ENCODE measurements at regions not wholly inside any gene's neighbourhood (a gene's known extent, or its start where the extent isn't known, plus 50 kb on each side); places are given as distances from the start of the nearest gene placed in this dataset.

GRCh38 chr2:41605914-41606313, 441.9 kb upstream of the PKDCC start:
- no peak for TF ChIP-seq CTCF (conservative IDR thresholded peaks at IDR 0.05; ENCODE audit: low read depth, low read length)
- DNase-seq (ENCODE audit: low read depth), result no peak
- H3K4me3 ChIP-seq (ENCODE audit: low read length), result no peak overlapping the region

GRCh38 chr2:41610501-41611190, 437.2 kb upstream of the PKDCC start:
- TF ChIP-seq CTCF (conservative IDR thresholded peaks at IDR 0.05; ENCODE audit: low read depth, low read length), result no peak
- peak overlapping the region; percentile 16 for H3K4me3 ChIP-seq (ENCODE audit: low read length)
- peak; percentile 81 for DNase-seq (ENCODE audit: low read depth)

DNA sequence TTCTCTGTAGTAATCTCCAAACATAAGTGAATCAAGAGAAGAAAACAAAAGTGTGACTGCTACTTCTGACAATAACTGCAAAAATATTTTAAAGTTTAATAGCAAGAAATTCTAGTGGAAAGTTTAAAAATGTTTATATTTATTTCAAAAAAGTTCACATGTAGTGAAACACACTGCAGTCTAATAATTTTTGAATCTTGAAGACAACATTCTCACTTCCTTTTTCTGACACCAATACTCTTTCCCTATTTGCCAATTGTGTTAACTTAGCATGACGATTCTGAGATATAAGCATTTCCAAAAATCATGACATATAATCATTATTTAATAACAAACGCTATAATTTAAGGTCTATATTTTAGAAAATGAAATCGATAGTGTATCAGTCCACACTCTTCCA, 429.1 kb upstream of the PKDCC start:
- no peak overlapping the region for H3K4me3 ChIP-seq (ENCODE audit: low read length)
- no peak for TF ChIP-seq CTCF (conservative IDR thresholded peaks at IDR 0.05; ENCODE audit: low read depth, low read length)
- no peak for DNase-seq (ENCODE audit: low read depth)

DNA sequence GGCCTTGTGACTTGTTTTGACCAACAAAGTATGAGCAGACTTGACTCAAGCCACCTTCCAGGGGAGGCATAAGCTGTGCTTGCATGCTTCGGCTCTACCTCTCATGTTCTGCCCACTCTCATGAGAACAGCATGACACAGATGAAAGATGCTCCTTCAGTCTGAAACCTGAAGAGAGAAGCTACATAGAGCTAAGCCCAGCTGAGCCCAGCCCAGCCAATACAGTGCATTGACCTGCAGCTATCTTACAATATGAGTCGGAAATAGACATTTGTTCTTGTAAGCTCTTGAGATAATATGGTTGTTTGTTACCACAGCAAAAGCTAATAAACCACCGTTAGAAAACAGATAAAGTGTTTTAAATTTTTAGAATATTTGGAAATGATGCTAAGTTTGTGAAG, 426.7 kb upstream of the PKDCC start:
- DNase-seq (ENCODE audit: low read depth), result no peak
- H3K4me3 ChIP-seq (ENCODE audit: low read length), result no peak overlapping the region
- TF ChIP-seq CTCF (conservative IDR thresholded peaks at IDR 0.05; ENCODE audit: low read depth, low read length), result no peak

DNA sequence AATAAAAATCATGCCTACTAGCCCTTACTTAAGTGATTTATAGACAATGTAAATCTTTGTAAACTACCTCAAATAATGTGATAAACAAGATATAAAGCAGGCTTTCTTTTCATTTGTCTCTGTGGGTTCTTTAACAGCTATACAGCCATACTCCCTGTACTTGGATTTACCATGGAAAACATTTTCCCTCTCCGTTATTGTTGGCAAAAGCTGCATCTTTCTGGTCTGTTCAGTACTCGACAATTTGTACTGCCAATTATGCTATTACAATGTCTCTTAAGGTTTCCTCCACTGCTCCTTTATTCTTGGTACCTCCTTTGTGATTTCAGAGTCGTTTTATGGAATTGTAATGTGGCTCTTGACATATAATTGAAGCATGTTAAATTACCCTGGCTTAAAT, 426.3 kb upstream of the PKDCC start:
- TF ChIP-seq CTCF (conservative IDR thresholded peaks at IDR 0.05; ENCODE audit: low read depth, low read length), result no peak
- H3K4me3 ChIP-seq (ENCODE audit: low read length), result no peak overlapping the region
- no peak for DNase-seq (ENCODE audit: low read depth)

DNA sequence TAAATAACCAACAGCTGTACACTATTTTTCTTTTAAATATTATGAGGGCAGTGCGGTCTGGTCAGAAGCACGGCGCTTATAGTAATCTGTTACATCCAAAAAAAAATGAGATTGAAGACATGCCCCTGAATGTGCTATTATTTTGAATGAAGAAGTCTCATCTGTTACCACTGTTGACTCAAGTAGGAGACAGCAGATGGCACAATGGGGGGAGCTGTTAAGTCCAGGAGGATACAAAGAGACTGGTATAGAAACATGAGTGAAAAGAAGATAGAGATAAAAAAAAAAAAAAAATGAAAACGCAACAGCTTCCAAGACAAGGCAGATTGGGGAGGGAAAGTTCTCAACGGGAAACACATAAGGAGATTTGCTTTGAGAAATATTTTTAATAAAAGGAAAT, 425.5 kb upstream of the PKDCC start:
- TF ChIP-seq CTCF (conservative IDR thresholded peaks at IDR 0.05; ENCODE audit: low read depth, low read length), result no peak
- no peak for DNase-seq (ENCODE audit: low read depth)
- H3K4me3 ChIP-seq (ENCODE audit: low read length), result no peak overlapping the region

GRCh38 chr2:41626936-41627335, 420.9 kb upstream of the PKDCC start:
- no peak for TF ChIP-seq CTCF (conservative IDR thresholded peaks at IDR 0.05; ENCODE audit: low read depth, low read length)
- DNase-seq (ENCODE audit: low read depth), result no peak
- H3K4me3 ChIP-seq (ENCODE audit: low read length), result no peak overlapping the region

Data from retinal pigment epithelial cell (primary cell).